ENCODE measurements at regions not wholly inside any gene's neighbourhood (a gene's known extent, or its start where the extent isn't known, plus 50 kb on each side); places are given as distances from the start of the nearest gene placed in this dataset.
"Not testable (repeated sequence)": the region's sequence is repeated elsewhere in the genome, so short reads cannot be mapped to it uniquely, and the experiment has no call there.

DNA sequence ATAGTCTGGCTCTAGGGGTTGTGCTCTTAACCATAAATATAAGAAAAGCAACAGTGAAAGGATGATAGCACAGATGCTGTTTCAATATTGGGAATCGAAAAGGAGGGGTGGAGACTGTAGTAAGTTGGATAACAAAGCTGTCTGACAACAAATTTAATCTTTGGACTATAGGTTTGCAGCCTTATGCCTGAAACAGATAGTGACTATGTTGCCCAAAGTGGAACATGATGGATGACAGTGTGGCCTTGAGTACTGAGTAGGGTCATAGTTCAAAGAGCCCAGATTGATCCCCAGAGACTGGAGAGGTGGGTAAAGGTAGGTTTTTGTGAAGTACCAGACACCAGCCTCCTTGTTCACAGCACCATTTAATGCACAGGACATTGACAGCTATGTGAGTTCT, 144.0 kb upstream of the PALMD start:
- Mint-ChIP-seq H3K4me1 (no peaks in the 10 kb centered on the region), H3K36me3 (ENCODE audit: low read depth) (no peaks in the 10 kb centered on the region), H3K27me3 (no peaks in the 10 kb centered on the region), H3K4me3 (no peak overlapping the region), H3K9me3 (no peaks in the 10 kb centered on the region), H3K27ac (no peak overlapping the region)
- ATAC-seq (no peak), DNase-seq (no peak)

DNA sequence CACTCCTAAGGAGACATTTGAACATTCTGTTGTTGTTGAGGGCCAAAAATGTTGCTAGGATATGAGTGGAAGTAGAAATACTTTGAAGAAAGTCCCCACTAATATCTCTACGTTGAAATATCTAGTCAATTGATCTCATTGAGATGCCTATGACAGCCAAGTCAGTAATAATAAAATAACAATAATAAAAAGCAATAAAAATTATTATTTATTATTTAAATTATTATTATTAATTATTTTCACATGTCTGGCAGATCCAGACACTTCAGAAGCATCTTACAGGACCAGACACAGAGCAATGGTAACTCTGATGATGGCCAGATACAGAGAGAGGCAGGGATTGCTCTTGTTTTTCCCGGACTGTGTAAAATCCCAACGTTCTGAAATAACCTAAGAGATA, 143.5 kb upstream of the PALMD start:
- DNase-seq (no peak), ATAC-seq (no peak)
- no peak overlapping the region for H3K27ac Mint-ChIP-seq
- H3K4me1 Mint-ChIP-seq, result no peaks in the 10 kb centered on the region
- H3K4me3 Mint-ChIP-seq, result no peak overlapping the region
- H3K36me3 Mint-ChIP-seq (ENCODE audit: low read depth), result no peaks in the 10 kb centered on the region
- peaks cover 4% of the 10 kb centered on the region for H3K9me3 Mint-ChIP-seq
- H3K27me3 Mint-ChIP-seq, result no peaks in the 10 kb centered on the region

DNA sequence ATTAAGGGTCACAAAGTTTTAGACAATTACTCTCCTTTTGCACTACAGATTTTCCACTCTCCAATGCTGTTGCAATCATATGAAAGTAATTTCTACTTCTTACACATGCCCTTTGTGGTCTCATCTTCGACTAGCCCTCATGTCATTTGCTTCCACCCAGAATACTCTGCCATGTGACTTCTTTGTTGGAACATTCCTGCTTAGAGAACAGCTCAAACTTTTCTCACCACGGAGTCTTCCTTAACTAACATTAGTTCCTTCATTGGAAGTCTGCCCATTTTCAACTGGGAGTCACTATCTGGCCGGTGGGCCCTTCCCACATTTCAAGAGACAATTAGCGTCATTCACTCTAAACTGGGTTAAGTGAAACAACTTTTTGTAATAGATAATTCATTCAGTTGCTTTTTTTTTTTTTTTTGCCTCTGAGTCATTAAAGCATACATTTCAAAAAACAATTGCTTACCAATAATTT, 142.6 kb upstream of the PALMD start:
- Mint-ChIP-seq H3K27ac (no peak overlapping the region), H3K4me3 (no peak overlapping the region), H3K9me3 (peaks cover 4% of the 10 kb centered on the region), H3K27me3 (no peaks in the 10 kb centered on the region), H3K36me3 (ENCODE audit: low read depth) (no peaks in the 10 kb centered on the region), H3K4me1 (no peaks in the 10 kb centered on the region)
- no peak for ATAC-seq
- no peak for DNase-seq

DNA sequence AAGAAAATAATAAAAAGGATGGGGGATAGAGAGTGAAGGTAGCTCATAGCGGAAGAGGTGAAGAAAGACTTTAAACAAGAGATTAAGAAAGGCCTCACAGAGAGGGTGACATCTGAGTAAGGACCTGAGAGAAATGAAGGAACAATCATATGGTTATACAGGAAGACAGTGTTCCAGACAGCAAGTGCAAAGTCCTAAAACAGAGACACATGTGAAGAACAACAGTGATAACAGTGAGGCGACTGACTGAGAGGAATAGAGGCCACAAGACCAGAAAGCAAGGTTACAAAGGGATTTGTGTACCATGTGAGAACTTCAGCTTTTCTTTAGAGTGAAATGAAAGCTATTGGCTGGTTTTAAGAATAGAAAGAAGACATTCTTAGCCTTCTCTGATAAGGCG, 141.6 kb upstream of the PALMD start:
- H3K27ac Mint-ChIP-seq, result no peak overlapping the region
- peaks cover 7% of the 10 kb centered on the region for H3K9me3 Mint-ChIP-seq
- no peak overlapping the region for H3K4me3 Mint-ChIP-seq
- no peaks in the 10 kb centered on the region for H3K4me1 Mint-ChIP-seq
- no peaks in the 10 kb centered on the region for H3K36me3 Mint-ChIP-seq (ENCODE audit: low read depth)
- no peak for DNase-seq
- no peak for ATAC-seq
- no peaks in the 10 kb centered on the region for H3K27me3 Mint-ChIP-seq

DNA sequence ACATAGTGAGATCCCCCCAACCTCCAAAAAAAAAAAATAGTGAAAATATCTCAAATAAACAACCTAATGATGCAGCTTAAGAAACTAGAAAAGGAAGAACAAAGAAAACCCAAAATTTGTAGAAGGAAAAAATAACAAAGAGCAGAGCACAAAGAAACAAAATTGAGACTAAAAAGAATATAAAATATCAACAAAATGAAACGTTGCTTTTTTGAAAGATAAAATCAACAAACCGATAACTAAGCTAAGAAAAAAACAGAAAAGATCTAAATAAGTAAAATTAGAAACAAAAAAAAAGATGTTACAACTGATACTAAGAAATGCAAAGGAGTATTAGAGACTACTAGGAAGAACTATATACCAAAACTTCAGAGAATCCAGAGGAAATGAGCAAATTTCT, 139.3 kb upstream of the PALMD start:
- Mint-ChIP-seq H3K36me3 (ENCODE audit: low read depth) (no peaks in the 10 kb centered on the region), H3K4me3 (no peak overlapping the region), H3K9me3 (peaks cover 7% of the 10 kb centered on the region), H3K4me1 (no peaks in the 10 kb centered on the region), H3K27ac (no peak overlapping the region), H3K27me3 (no peaks in the 10 kb centered on the region)
- ATAC-seq (no peak), DNase-seq (no peak)

DNA sequence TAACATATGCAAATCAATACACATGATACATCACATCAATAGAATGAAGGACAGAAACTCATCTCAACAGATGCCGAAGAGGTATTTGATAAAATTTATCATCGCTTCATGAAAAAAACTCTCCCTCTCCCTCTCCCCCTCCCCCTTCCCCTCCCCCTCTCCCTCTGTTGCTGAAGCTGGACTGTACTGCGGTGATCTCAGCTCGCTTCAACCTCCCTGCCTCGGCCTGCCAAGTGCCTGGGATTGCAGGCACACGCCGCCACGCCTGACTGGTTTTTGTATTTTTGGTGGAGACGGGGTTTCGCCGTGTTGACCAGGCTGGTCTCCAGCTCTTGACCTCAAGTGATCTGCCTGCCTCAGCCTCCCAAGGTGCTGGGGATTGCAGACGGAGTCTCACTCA, 138.5 kb upstream of the PALMD start:
- H3K27ac Mint-ChIP-seq; H3K36me3 Mint-ChIP-seq (ENCODE audit: low read depth); H3K4me1 Mint-ChIP-seq; H3K4me3 Mint-ChIP-seq; DNase-seq; H3K9me3 Mint-ChIP-seq; H3K27me3 Mint-ChIP-seq; ATAC-seq: not testable (repeated sequence)

DNA sequence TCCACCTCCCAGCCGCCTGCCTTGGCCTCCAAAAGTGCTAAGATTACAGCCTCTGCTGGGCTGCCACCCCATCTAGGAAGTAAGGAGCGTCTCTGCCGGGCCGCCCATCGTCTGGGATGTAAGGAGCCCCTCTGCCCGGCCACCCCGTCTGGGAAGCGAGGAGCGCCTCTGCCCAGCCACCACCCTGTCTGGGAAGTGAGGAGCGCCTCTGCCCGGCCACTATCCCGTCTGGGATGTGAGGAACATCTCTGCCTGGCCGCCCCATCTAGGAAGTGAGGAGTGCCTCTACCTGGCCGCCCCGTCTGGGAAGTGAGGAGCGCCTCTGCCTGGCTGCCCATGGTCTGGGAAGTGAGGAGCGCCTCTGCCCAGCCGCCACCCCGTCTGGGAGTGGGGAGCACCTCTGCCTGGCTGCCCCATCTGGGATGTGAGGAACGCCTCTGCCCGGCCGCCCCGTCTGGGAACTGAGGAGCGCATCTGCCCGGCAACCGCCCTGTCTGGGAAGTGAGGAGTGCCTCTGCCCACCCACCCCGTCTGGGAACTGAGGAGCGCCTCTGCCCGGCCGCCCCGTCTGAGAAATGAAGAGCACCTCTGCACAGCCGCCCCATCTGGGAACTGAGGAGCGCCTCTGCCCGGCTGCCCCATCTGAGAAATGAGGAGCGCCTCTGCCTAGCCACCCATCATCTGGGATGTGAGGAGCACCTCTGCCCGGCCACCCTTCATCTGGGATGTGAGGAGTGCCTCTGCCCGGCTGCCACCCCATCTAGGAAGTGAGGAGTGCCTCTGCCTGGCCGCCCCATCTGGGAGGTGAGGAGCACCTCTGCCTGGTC, 137.8 kb upstream of the PALMD start:
- no peak for DNase-seq
- no peaks in the 10 kb centered on the region for H3K4me1 Mint-ChIP-seq
- no peaks in the 10 kb centered on the region for H3K36me3 Mint-ChIP-seq (ENCODE audit: low read depth)
- ATAC-seq, result no peak
- no peak overlapping the region for H3K27ac Mint-ChIP-seq
- H3K9me3 Mint-ChIP-seq, result peaks cover 7% of the 10 kb centered on the region
- no peaks in the 10 kb centered on the region for H3K27me3 Mint-ChIP-seq
- no peak overlapping the region for H3K4me3 Mint-ChIP-seq

DNA sequence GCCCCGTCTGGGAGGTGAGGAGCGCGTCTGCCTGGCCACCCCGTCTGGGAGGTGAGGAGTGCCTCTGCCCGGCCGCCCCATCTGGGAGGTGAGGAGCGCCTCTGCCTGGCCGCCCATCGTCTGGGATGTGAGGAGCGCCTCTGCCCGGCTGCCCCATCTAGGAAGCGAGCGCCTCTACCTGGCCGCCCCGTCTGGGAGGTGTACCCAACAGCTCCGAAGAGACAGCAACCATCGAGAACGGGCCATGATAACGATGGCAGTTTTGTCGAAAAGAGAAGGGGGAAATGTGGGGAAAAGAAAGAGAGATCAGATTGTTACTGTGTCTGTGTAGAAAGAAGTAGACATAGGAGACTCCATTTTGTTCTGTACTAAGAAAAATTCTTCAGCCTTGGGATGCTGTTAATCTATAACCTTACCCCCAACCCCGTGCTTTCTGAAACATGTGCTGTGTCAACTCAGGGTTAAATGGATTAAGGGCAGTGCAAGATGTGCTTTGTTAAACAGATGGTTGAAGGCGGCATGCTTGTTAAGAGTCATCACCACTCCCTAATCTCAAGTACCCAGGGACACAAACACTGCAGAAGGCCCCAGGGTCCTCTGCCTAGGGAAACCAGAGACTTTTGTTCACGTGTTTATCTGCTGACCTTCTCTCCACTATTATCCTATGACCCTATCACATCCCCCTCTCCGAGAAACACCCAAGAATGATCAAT, 137.0 kb upstream of the PALMD start:
- H3K4me1 Mint-ChIP-seq; ATAC-seq; H3K27me3 Mint-ChIP-seq; H3K9me3 Mint-ChIP-seq; H3K27ac Mint-ChIP-seq; DNase-seq; H3K4me3 Mint-ChIP-seq; H3K36me3 Mint-ChIP-seq (ENCODE audit: low read depth): not testable (repeated sequence)

DNA sequence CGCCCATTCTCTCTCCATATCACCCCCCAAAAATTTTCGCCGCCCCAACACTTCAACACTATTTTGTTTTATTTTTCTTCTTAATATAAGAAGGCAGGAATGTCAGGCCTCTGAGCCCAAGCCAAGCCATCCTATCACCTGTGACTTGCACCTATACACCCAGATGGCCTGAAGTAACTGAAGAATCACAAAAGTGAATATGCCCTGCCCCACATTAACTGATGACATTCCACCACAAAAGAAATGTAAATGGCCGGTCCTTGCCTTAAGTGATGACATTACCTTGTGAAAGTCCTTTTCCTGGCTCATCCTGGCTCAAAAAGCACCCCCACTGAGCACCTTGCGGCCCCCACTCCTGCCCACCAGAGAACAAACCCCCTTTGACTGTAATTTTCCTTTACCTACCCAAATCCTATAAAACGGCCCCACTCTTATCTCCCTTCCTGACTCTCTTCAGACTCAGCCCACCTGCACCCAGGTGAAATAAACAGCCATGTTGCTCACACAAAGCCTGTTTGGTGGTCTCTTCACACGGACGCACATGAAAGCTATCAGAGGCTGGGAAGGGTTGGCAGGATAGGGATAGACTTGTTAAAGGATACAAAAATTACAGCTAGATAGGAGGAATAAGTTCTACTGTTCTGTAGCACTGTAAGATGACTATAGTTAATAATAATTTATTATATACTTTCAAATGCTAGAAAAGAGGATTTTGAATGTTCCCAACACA, 130.9 kb upstream of the PALMD start:
- ATAC-seq, result not testable (repeated sequence)

DNA sequence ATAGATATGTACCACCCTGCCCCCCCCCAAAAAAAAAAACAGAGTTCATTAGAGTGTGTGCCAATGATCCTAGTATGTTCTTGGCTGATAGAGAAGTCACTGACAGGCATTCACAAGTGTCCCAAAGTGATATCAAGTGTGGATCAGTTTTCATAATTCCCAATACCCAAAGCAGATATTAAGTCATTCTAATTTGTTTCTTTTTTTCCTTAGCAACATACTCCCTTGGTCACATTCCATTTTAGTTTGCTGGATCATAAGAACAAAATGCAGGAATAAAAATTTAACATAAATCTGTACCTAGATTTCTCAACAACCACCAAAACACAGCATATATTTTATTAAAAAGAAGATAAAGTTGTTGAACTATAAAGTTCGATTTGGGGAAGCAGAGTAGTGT, 129.8 kb upstream of the PALMD start:
- Mint-ChIP-seq H3K4me3 (no peak overlapping the region), H3K27ac (no peak overlapping the region)

More for the DNA sequence above, 130.9 kb upstream of the PALMD start:
- H3K4me3 Mint-ChIP-seq; H3K9me3 Mint-ChIP-seq; H3K27me3 Mint-ChIP-seq; H3K4me1 Mint-ChIP-seq; H3K27ac Mint-ChIP-seq; H3K36me3 Mint-ChIP-seq (ENCODE audit: low read depth); DNase-seq: not testable (repeated sequence)

DNA sequence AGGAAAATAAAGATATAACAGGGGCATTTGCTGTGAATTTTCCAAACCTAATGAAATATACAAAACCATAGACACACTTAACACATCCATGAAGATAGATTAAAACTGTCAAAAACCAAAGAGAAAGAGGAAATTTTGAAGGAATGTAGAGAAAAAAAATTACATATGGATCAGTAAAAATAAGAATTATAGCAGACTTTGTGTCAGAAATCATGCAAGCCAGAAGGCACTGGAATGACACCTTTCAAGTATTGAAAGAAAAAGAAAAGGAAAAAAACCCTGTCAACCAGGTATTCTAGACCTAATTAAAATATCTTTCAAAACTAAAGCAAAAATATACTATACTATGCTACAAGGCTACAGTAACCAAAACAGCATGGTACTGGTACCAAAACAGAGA, 125.8 kb upstream of the PALMD start:
- Mint-ChIP-seq H3K4me1 (no peaks in the 10 kb centered on the region), H3K4me3 (no peak overlapping the region), H3K9me3 (no peaks in the 10 kb centered on the region), H3K36me3 (ENCODE audit: low read depth) (no peaks in the 10 kb centered on the region), H3K27ac (no peak overlapping the region), H3K27me3 (no peaks in the 10 kb centered on the region)
- DNase-seq (no peak), ATAC-seq (no peak)

More for the DNA sequence above, 129.8 kb upstream of the PALMD start:
- Mint-ChIP-seq H3K27me3 (no peaks in the 10 kb centered on the region), H3K9me3 (no peaks in the 10 kb centered on the region), H3K4me1 (no peaks in the 10 kb centered on the region), H3K36me3 (ENCODE audit: low read depth) (no peaks in the 10 kb centered on the region)
- DNase-seq (no peak), ATAC-seq (no peak)

DNA sequence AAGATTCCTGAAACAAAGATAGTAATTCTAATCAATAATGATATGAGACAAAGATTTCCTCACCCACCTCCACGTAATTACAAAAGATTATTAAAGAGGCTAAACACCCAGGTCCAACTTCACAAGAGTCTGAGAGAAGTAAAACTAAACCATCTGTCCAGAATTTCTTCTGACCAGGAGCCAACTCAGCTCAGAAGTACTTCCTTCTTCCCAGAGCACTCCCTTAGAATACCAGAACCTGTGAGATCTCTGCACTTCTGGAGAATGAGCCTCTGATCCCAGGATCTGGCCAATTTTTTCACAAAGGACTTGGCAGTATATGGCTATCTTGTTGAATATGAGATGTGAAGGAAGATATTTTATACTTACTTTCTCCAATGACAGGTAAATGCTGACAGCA, 120.6 kb upstream of the PALMD start:
- no peaks in the 10 kb centered on the region for H3K9me3 Mint-ChIP-seq
- H3K4me3 Mint-ChIP-seq, result no peak overlapping the region
- no peaks in the 10 kb centered on the region for H3K4me1 Mint-ChIP-seq
- no peak overlapping the region for H3K27ac Mint-ChIP-seq
- H3K27me3 Mint-ChIP-seq, result no peaks in the 10 kb centered on the region
- no peak for ATAC-seq
- no peaks in the 10 kb centered on the region for H3K36me3 Mint-ChIP-seq (ENCODE audit: low read depth)
- no peak for DNase-seq

DNA sequence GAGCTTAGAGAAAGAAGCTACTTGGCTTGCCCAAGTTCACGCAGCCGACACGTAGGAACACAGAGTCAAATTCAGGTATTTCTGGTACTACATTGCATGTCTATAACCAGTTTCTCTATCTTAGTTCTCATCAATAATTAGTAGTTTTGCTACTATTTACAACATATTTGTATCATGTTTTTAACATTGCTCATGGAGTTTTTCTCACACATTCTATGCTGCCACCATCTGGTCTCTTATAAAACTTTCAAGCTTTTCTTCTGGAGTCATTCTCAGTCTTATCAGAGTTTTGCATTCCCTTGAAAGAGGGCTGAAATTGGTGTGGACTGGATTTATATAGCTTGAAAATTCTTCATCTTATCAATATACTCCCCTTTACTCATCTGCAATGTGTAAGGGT, 118.8 kb upstream of the PALMD start:
- DNase-seq (no peak), ATAC-seq (no peak)
- H3K9me3 Mint-ChIP-seq, result no peaks in the 10 kb centered on the region
- no peaks in the 10 kb centered on the region for H3K27me3 Mint-ChIP-seq
- no peaks in the 10 kb centered on the region for H3K4me1 Mint-ChIP-seq
- H3K36me3 Mint-ChIP-seq (ENCODE audit: low read depth), result no peaks in the 10 kb centered on the region
- H3K27ac Mint-ChIP-seq, result no peak overlapping the region
- H3K4me3 Mint-ChIP-seq, result no peak overlapping the region

DNA sequence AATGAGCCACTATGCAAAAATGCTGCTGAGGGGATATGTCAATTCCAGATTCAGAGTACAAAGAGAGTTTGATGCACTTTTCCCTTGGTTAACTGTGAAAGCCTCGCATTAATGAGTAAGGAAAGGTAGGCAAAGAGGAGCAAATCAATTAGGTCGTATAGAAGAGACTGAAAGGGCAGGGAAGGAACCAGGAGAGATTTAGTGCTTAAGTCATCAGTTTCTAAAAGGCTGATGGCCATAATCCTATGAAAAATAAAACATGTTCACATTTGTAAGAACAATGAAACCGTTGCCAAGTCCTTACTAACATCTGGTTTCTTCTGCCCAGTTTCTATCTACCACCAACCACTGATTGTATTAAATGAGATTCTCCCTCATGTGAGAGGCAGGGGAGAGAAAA, 118.4 kb upstream of the PALMD start:
- DNase-seq, result no peak
- Mint-ChIP-seq H3K27ac (no peak overlapping the region), H3K36me3 (ENCODE audit: low read depth) (no peaks in the 10 kb centered on the region), H3K9me3 (no peaks in the 10 kb centered on the region), H3K27me3 (no peaks in the 10 kb centered on the region), H3K4me1 (no peaks in the 10 kb centered on the region), H3K4me3 (no peak overlapping the region)
- ATAC-seq, result no peak

DNA sequence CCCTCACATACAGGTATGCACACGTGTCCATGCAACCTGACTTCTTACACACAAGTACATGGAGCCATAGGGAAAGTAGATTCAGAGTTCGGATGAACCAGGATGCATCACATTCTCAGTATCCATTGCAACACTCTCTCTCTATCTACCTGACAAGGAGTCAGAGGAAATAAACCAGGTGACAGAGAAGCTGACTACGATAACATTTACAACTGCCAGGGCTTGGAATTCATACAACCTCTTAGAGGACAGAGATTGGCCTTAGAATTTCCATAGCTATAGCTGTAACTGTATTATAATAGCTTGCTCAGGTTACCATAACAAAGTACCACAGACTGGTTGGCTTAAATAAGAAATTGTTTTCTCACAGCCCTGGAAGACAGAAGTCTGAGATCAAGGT, 116.9 kb upstream of the PALMD start:
- Mint-ChIP-seq H3K4me1 (no peaks in the 10 kb centered on the region), H3K27me3 (peaks cover 2% of the 10 kb centered on the region), H3K9me3 (no peaks in the 10 kb centered on the region), H3K36me3 (ENCODE audit: low read depth) (no peaks in the 10 kb centered on the region), H3K27ac (no peak overlapping the region), H3K4me3 (no peak overlapping the region)
- ATAC-seq, result no peak
- DNase-seq, result no peak

Data from activated naive CD8-positive, alpha-beta T cell treated with anti-CD3 and anti-CD28 coated beads, Interleukin-2, amount 50 U/mL, for 24 hours (primary cell).